Fibroblast of mammary gland (primary cell): ENCODE measurements at regions not wholly inside any gene's neighbourhood (a gene's known extent, or its start where the extent isn't known, plus 50 kb on each side); places are given as distances from the start of the nearest gene placed in this dataset.

Experiments used
- DNase-seq: peaks from one replicate; pipeline ENCODE4 v3.0.0-alpha.2; 2010; ENCODE audit warnings: low read depth
- H3K4me3 ChIP-seq: 2 replicates; pipeline ENCODE4 v1.5.1; 2011; ENCODE audit warnings: low read depth, mild to moderate bottlenecking, low read length, moderate library complexity; ENCODE audit not compliant: control insufficient read depth
- CTCF ChIP-seq: conservative IDR thresholded peaks from 2 replicates; pipeline ENCODE4 v1.5.1; 2011; ENCODE audit warnings: low read depth, low read length, inconsistent platforms; ENCODE audit not compliant: control insufficient read depth, insufficient read depth

GRCh38 chr2:3104261-3104660, 273.4 kb downstream of the EIPR1 start:
- no peak for TF ChIP-seq CTCF
- no peak for DNase-seq
- no peak overlapping the region for H3K4me3 ChIP-seq

- no peak overlapping the region for H3K4me3 ChIP-seq
- no peak for TF ChIP-seq CTCF
- no peak for DNase-seq
These were observed 274.6 kb downstream of the EIPR1 start for GRCh38 chr2:3102922-3103569.

- no peak overlapping the region for H3K4me3 ChIP-seq
- TF ChIP-seq CTCF: no peak
- DNase-seq: no peak
These were observed 275.3 kb downstream of the EIPR1 start for GRCh38 chr2:3102081-3102921.

GRCh38 chr2:3101016-3101942, 276.3 kb downstream of the EIPR1 start:
- DNase-seq: no peak
- no peak overlapping the region for H3K4me3 ChIP-seq
- TF ChIP-seq CTCF: no peak

GRCh38 chr2:3100386-3100785, 277.2 kb downstream of the EIPR1 start:
- no peak for TF ChIP-seq CTCF
- DNase-seq: no peak
- no peak overlapping the region for H3K4me3 ChIP-seq

GRCh38 chr2:3099860-3100234, 277.8 kb downstream of the EIPR1 start:
- no peak for TF ChIP-seq CTCF
- no peak for DNase-seq
- no peak overlapping the region for H3K4me3 ChIP-seq
